Activated gamma-delta T cell treated with anti-CD3 and anti-CD28 coated beads, Interleukin-2, amount 50 U/mL, for 16 hours (primary cell): ENCODE measurements at regions not wholly inside any gene's neighbourhood (a gene's known extent, or its start where the extent isn't known, plus 50 kb on each side); places are given as distances from the start of the nearest gene placed in this dataset.

Source experiments
- DNase-seq: peaks from one replicate; pipeline ENCODE4 v3.0.0-alpha.2; 2020; ENCODE audit warnings: low read depth

DNA sequence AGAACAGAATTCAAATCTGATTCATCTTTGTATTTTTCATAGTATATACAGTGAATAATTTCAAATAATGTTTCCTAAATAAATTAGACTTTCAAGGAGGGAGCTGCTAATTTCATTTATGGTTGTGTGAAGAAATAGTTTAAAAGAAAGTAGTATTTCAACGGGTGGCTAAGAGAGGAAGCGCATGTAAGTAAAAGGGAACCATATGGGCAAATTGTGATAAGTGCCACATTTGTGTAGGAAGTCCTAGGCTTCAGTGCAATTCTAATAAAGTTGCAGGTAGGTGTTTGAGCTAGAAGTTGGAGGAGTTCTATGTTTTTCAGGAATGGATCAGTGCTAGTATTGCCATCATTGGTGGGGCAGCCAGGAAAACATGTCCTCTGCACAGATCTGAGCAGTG, 178.8 kb upstream of the PRDM1 start:
- no peak for DNase-seq

DNA sequence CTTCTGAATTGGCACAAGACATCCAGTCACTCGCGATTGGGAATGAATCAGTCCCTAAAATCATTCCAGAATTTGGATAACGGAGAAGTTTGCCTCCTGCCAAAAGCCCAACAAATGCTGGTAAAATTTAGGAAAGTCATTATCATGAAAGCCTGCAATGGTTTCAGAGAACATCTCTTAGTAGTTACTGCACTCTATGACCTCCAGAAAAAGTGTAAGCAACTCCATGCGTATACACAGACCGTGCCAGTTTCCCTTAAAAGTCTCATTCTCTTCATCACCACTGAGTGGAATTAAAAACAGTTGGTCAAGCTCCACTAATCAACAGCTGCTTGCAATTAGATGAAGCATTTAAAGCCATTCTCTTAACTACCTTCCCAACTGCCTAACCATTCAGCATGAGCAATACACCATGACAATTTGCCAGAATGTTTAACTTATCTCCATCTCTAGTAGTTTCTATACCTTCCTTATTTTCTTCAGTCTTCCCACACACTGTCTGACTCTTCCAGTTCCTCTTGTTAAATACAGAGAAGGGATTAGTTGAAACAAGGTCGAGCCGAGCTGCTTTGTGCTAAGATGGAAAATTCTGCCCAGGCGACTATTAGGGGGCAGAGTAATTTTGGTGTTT, 183.6 kb upstream of the PRDM1 start:
- no peak for DNase-seq

DNA sequence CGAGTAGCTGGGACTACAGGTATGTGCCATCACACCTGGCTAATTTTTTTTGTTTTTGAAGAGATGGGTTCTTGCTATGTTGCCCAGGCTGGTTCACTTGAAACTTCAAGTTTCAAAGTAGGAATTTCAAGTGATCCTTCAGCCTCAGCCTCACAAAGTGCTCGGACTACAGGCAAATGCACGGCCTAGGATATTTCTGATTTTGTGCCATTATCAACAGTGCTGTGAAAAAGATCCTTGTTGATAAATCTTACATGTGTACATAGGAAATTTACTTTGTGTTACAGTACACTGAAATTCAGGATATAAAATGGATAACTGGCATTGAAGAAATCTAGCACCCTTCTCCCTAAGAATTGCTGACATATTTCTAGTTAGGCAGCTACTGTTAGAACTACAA, 184.6 kb upstream of the PRDM1 start:
- DNase-seq, result no peak

DNA sequence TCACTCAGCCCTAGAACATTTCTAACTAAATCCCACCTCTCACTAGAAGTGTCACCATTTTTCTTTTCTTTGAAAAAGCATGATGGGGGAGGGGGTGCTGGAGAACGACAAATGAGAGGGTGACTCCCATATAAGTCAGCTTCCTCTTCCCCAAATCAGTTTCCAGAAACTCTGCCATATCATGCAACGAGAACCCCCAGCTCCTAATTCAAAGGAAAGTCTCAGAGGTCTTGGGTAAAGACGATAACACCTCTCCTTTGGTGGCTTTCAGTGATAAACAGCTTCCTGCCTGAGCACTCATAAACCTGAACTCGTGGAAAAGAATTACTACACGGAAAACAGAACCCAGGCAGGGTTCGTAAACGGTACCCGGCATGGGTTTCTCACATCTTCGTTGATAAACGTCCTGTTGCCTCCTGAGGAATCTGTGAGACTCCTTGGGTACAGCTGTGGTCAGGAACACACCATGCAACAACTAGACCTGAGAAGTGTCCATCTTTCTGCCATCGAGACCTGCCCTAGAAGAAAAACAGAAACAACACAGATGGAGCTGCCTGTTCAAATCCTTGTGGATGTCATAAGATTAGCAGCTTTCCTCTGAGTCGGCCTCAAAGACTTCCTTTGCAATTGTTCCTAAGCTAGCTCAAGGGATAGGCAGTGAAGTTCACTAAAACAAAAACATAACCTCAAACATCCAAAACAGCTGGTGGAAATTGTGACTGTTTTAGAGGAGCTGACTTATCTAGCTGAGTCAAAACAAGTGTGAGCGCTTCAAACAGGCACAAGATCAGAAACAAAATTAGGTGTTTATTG, 185.8 kb upstream of the PRDM1 start:
- DNase-seq, result no peak

DNA sequence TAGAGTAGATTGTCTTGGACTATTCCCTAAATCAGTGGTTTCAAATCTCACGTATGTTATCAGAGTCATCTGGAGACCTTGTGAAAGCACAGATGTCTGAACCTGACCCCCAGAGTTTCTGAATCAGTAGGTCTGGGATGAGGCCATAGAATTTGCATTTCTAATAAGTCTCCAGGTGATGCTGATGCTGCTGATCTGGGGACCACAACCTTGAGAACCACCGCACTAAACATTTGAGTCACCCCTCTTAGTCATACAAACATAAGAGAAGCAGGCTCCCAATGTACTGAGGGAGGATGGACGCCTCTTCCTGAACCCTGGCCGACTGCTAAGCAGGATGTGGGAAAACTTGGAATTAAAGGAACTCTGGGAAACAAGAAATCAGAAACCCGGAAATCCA, 187.8 kb upstream of the PRDM1 start:
- DNase-seq, result no peak

DNA sequence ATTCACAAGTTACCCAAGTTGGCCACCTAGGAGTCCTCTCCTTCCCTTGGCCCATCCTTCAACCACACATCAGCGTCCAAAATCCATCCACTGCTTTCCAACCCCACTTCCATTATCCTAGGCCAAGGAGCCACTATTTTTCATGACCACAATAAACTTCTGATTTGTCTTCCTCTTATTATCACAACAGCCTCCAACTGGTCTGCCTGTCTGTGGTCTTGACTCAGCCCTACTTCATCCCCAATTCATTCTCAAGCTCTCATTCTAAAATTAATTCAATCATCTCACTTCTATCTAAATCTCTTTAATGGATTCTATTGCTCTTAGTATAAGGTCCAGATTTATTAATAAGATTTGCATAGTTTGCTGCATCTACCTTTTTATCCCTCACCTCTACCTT, 189.0 kb upstream of the PRDM1 start:
- DNase-seq, result no peak

DNA sequence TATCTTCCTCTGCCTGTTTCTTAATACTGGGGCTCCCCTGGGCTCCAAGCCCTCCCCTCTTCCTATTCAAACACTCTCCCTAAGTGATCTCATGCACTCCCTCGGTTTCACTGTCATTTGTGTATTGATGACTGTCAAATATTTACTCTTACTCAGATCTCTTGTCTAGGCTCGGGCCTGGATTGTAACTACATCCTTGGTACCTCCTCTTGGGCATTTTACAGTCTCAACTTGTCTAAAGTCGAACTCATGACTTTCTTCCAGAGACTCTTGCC, 189.4 kb upstream of the PRDM1 start:
- no peak for DNase-seq

DNA sequence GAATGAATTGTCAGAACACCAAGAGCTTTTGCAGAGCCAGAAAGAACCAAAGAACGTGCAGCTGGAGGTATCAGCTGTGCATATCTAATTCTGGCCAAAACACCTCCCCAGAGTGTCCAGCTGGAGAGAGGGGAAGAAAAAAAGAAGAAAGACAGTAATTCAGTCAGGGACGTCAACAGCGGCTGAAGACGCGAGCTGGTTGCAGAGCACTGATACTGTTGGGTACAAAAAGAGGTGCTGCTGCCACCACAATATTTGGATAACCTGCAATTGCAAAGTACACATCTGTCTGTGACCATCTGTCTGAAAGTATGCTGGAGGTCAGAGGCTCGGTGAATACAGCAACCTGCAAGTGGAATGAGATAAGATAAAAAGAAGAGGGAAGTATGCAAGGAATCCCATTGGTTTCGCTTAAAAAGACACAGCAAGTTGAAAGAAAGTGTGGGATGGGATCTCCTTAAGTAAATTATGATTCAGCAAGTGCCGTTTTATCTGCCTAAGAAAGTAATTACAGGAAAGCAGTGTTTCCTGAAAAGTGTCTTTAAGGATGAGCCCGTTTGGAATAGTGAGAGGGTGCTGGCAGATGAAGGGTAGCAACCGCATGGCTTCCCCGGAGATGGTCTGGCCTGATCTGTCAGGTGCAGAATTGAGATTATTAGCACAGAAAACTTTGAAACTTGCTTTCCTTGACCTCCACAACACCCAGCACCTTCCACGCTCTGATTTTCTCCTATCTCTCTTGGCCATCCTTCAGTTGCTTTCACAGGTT, 189.9 kb upstream of the PRDM1 start:
- no peak for DNase-seq

DNA sequence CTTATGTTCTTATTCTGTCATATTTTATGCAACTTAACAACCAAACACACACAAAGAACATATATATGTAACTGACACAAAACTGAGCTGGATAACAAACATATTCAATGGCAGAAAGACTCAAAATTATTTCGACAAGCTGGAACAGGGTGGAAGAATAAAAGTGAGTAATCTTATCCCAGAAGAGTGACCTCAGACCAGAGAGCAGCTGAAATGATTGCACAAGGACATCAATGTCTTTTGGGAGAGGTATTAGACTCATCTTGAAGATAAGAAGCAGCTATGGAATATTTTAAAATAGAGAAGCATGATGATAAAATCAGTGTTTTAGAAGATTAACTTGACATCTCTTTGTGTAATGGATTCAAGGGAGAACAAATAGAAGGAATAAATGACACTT, 191.6 kb upstream of the PRDM1 start:
- no peak for DNase-seq

DNA sequence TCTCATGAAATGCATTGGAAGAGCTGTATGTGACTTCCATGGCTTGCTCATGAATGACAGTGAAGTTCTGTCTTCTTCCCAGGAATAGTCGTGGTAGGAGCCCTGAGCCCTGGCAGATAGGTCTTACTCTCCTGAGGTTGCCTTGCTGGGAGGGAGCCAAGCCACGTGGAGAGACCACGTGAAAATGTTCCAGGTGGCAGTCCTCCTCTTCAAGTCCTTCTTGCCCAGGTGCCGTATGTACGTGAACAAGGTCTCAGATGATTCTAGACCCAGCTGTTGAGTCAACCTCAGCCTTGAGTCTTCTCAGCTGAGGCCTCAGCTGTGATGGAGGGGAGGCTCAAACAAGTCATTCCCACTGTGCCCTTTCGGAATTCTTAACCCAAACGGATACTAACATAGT, 192.4 kb upstream of the PRDM1 start:
- no peak for DNase-seq

DNA sequence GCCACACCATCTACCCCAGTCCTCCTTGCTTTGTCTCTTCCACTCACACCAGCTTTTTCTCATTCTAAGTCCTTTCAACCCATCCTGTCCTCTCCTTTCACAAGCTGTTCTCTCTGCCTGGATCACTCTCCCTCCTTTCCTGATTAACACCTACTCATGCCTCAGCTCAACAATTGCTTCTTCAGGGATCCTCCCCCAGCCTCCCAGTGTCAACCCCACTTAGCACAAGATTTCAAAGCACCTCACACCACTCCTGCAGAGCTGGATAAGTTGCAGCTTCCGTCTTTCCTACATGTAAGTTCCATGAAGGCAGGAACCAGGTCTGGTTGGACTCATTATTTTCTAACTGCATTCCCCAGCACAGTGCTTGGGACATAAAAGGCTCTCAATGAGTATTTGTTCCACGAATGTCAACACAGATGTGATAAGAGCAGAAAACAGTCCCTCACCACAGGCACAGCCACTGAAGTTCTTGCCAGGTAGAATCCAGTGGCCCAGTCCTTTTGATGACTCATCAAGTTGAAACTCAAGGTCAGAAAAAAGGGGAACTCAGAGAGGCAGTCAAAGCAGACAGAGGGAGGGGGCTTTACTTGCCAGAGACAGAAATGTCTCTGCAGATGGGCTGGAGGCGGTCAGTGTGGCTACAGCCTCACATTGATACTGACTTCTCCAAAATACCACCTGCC, 193.4 kb upstream of the PRDM1 start:
- no peak for DNase-seq

DNA sequence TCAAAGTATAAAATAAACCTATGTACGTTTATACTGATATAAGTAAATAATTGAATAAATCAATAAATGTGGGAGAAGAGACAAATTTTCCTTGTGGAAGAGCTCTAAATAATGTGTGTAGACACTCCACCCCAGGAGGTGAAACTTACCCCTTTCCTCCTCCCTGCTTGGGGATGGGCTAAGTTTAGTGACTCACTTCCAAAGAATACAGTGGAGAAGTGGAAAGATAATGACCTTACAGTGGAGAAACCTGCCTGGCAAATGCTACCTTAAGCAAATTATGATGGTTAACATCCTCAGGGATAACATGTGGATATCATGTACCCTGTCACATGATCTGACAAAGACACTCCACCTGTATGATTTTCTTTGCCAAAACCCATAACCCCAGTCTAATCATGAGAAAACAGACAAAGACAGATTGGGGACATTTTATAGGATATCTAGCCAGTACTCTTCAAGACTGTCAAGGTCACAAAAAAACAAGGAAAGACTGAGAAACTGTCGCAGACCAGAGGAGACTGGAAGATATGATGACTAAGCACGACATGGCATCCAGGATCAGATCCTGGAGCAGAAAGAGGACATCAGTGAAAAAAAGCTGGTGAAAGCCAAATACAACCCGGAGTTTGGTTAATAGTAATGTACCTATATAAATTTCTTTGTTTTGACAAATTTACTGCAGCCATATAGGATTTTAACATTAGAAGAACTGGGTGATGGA, 195.5 kb upstream of the PRDM1 start:
- no peak for DNase-seq

DNA sequence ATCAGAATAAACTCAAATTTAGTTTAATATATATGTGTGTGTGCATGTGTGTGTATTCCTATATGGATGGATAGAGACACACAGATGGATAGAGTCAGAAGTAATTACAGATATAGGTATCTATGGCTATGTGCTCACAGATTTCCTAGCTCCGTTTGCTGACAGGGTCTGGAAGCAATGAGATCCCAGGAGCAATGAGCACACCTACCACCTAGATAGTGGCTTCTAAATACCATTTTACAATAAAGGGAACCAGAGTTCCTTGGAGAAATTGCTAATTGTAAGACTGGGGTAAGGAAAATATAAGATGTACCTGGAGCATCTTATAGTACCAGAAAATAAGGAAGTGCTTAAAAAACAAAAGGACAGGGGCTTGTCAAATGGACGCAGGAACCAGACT, 196.2 kb upstream of the PRDM1 start:
- no peak for DNase-seq

DNA sequence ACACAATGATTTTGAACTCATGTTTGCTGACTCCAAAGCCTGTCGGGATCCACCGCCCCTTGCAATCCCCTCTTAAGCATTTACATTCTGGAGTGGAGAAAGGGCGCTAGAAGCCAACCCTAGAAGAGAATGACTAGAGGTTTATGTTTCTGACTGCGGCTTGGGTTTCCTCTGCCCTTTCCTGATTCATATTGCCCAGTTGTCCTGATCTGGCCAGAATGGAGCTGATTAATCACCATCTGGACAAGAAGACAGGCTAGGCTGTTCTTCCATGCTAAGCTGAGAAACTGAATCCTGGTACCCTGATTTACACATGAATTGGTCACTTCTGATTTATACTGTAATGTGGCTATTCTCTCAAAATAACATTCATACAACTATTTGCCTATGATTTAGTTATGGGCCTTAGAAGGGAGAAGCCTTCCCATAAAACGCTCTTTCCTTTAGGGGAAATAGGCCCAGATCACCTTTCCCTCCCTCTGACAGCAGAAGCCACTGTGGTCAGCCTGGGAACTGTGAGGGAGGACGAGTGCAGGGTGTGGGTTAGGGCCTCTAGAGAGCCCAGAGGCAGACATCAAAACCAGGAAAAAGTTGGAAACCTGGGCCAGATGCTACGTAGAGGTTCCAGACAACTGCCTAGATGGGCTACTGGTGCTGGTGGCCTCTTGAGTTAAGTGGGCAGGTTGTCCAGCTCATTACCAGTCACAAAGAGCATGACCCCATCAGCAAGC, 199.2 kb upstream of the PRDM1 start:
- no peak for DNase-seq

DNA sequence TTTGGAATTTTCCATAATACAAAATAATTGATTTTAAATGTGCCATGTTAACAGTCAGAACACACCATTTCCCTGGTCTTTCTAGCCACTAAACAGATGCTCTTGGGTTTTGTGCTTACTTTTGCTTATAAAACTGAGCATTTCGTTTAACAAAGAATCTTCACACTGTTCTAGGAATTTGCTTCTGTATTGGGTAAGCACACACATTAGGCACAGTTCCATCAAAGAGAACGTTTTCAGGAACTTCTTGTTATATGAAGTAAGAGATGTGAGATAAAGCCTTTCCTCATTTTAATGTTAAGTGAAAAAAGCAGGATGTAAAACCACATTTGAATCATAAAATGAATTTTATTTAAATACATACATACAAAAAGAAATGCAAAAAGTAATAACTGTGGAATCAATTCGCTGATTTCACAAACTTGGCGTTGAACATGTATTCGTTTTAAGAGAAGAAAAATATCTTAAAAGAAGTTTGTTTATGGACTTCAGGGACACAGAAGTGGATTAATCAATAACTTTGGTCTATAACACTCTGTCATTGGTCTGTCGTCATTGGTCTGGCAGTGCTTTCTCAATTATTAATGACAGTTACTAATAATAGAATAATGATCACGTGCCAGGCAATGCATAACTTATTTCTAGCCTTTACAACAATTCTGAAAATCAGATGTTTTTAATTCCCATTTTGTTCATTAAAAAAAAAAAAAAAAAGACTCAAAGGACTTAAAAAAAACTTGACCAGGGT, 199.9 kb upstream of the PRDM1 start:
- DNase-seq, result no peak

DNA sequence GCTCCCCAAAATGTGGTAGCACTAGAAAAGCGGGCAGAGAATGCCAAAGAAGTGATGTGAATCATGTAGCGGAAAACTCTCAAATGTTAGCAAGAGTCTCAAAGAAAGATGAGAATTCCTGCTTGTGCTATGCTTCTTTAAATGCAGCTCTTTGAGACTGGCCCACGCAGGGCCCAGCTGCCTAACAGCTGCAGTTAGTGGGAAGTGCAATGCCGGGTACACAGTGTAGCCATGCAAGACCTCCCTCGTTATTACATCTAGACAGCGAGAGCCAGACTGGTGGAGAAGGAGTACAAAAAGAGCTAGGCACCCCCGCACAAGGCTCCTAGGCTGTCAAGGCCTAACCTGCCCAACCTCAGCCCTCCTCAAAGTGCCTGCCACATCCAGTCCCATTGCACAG, 201.7 kb upstream of the PRDM1 start:
- DNase-seq, result no peak

DNA sequence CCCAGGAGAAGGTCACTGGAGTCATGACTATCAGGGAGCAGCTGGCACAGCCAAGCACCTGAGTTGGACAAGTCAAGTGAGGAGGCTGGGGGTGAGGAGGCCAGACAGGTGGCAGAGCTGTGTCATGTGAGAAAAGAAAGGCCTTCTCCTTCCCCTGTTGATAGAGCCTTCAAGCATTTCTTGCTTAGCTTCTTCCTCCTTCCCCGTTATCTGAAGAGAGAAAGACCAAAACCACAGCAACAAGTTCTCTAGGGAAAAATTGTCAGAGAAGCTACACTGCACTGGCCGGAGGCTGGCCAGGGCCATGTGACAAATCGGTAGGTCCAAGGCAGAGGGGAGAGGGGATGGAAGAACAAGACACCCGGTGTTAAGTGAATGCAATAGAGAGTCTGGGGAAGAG, 202.1 kb upstream of the PRDM1 start:
- no peak for DNase-seq

DNA sequence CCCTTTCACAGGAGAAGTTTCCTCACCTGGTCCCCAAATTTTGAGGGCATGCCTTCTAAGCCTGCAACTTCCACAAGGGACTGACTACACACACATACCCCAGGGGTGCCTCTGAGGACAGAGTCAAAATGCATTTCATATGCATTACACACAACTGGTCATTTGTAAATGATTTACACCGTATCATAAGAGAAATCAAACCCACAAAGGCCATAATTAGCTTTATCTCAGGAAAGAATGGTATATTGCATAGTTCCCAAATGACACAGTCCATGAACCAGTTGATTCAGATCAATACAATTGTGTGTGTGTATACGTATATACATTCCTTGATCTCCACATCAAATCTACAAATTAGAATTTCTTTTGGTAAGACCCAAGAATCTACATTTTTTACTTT, 203.3 kb upstream of the PRDM1 start:
- DNase-seq, result no peak

DNA sequence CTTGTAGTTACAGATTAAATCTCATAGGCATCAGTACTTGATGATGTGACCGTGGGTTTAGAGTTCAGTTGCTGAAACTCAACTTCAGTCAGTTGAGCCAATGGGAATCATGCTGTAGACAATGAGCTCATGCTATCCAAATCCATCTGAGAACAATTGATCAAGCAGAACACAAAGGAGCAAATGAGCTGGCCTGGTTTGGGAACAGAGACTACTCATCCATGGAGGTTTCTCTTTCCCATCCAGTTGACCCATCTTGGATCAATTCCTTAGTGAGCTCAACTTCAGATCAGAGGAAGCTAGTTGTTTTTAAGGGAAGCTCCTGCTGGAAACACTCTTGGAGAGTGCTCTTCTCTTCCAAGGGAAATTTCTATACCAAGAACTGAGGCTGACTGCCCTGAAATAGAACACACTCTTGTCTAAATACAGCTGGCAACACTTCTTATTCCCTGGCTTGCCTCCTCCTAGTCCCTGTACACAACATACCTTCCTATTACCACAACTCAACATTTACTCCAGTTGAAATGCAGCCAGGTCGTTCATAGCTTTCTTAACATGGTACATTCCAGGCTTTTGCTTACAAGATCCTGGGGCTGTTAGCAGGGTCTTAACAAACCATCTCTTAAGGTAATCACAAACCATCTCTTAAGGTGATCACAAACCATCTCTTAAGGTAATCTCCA, 203.9 kb upstream of the PRDM1 start:
- DNase-seq, result no peak

DNA sequence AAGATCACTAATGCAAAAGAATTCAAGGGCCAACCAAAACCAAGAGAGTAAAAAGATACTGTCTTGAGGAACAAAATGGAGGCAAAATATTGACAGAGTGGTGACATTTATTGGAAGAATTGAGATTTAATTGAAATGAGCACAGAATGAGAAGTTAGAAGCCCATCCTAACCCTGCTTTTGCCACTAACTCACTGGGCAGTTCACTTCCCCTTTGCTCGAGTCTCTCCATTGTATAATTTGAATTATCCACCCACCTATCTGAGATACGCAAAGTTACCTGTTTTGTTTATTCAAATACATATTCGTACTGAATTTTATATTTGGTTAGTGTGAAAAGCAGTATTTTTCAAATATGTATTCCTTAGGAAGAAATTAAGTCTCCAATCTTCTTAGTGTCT, 204.5 kb upstream of the PRDM1 start:
- no peak for DNase-seq
